Muscle of arm (tissue), 1 donor: ENCODE measurements at regions not wholly inside any gene's neighbourhood (a gene's known extent, or its start where the extent isn't known, plus 50 kb on each side); places are given as distances from the start of the nearest gene placed in this dataset.

ENCODE experiments used
- DNase-seq: peaks from one replicate; pipeline ENCODE4 v3.0.0-alpha.2; 2013

- DNase-seq = peak; percentile 66
Measured at GRCh38 chr3:184659797-184660301, 52.0 kb downstream of the MAGEF1 start.

GRCh38 chr3:184658223-184658928 lies 53.5 kb downstream of the MAGEF1 start:
- peak; percentile 76 for DNase-seq

GRCh38 chr3:184656829-184657681 lies 54.8 kb downstream of the MAGEF1 start:
- no peak for DNase-seq

GRCh38 chr3:184656458-184656828 lies 55.4 kb downstream of the MAGEF1 start:
- peak; percentile 83 for DNase-seq

- no peak for DNase-seq
Measured at GRCh38 chr3:184655597-184655996, 56.3 kb downstream of the MAGEF1 start.

- DNase-seq = no peak
Measured at GRCh38 chr3:184654375-184654774, 57.5 kb downstream of the MAGEF1 start.

GRCh38 chr3:184652465-184652864 lies 59.4 kb downstream of the MAGEF1 start:
- DNase-seq = no peak

GRCh38 chr3:184651904-184652303 lies 60.0 kb downstream of the MAGEF1 start:
- no peak for DNase-seq

GRCh38 chr3:184648636-184649035 lies 63.2 kb downstream of the MAGEF1 start:
- no peak for DNase-seq

GRCh38 chr3:184647405-184647936 lies 64.4 kb downstream of the MAGEF1 start:
- no peak for DNase-seq

GRCh38 chr3:184645336-184645735 lies 66.5 kb downstream of the MAGEF1 start:
- no peak for DNase-seq

GRCh38 chr3:184643442-184643841 lies 68.4 kb downstream of the MAGEF1 start:
- DNase-seq = no peak

GRCh38 chr3:184642631-184643285 lies 69.1 kb downstream of the MAGEF1 start:
- DNase-seq = no peak

GRCh38 chr3:184641430-184641829 lies 70.4 kb downstream of the MAGEF1 start:
- no peak for DNase-seq

GRCh38 chr3:184639351-184639750 lies 72.5 kb downstream of the MAGEF1 start:
- no peak for DNase-seq

- DNase-seq = no peak
Measured at GRCh38 chr3:184637705-184638104, 74.2 kb downstream of the MAGEF1 start.

GRCh38 chr3:184636741-184637316 lies 75.0 kb downstream of the MAGEF1 start:
- no peak for DNase-seq

GRCh38 chr3:184635774-184636173 lies 74.2 kb downstream of the EPHB3 start:
- no peak for DNase-seq

- DNase-seq = no peak
Measured at GRCh38 chr3:184635126-184635525, 73.5 kb downstream of the EPHB3 start.

GRCh38 chr3:184633237-184633579 lies 71.6 kb downstream of the EPHB3 start:
- DNase-seq = no peak

- DNase-seq = no peak
Measured at GRCh38 chr3:184632551-184633236, 71.1 kb downstream of the EPHB3 start.
